Heart right ventricle (tissue), 16 donors: ENCODE measurements at regions not wholly inside any gene's neighbourhood (a gene's known extent, or its start where the extent isn't known, plus 50 kb on each side); places are given as distances from the start of the nearest gene placed in this dataset.

Experiments
- ATAC-seq, 8 donors: fragments of 200-7000 bp; cut with Tn5 transposase; one replicate each; pipeline ENCODE4 v1.9.1; 2020; ENCODE audit warnings: mild to moderate bottlenecking in 8 of 8, moderate library complexity in 8 of 8, moderate number of reproducible peaks in 1 of 8
- DNase-seq, 2 donors: peaks; one replicate each; pipeline ENCODE4 v3.0.0-alpha.2; 2020
- H3K27ac ChIP-seq, 10 donors: fragments of 200-600 bp; sonication (generic) in 2 of 10; one replicate each; pipeline versions ENCODE4 v1.5.0 to v1.8.0; 2020 to 2022; ENCODE audit warnings: mild to moderate bottlenecking in 3 of 10
- H3K27me3 ChIP-seq, 7 donors: fragments of 200-600 bp; one replicate each; pipeline ENCODE4 v1.8.0; 2021 to 2022; ENCODE audit warnings: mild to moderate bottlenecking in 2 of 7
- H3K36me3 ChIP-seq, 9 donors: fragments of 200-600 bp; sonication (generic) in 1 of 9; one replicate each; pipeline versions ENCODE4 v1.5.0 to v1.8.0; 2020 to 2022; ENCODE audit warnings: mild to moderate bottlenecking in 2 of 9
- H3K4me1 ChIP-seq, 9 donors: fragments of 200-600 bp; sonication (generic) in 1 of 9; one replicate each; pipeline versions ENCODE4 v1.5.0 to v1.8.0; 2020 to 2022; ENCODE audit warnings: mild to moderate bottlenecking in 4 of 9
- H3K4me3 ChIP-seq, 10 donors: fragments of 200-600 bp; sonication (generic) in 2 of 10; one replicate each; pipeline versions ENCODE4 v1.5.0 to v1.8.0; 2020 to 2022; ENCODE audit warnings: mild to moderate bottlenecking in 7 of 10, moderate library complexity in 2 of 10
- H3K9me3 ChIP-seq, 11 donors: fragments of 200-600 bp in 10 of 11; sonication (generic) in 2 of 11; one replicate each; pipeline versions ENCODE4 v1.5.0 to v1.8.0; 2013 to 2022; ENCODE audit warnings: mild to moderate bottlenecking in 2 of 11, control low read depth in 1 of 11, moderate library complexity in 1 of 11
- CTCF ChIP-seq, 9 donors: fragments of 200-600 bp; sonication (generic) in 2 of 9; IDR thresholded peaks; one replicate each; pipeline versions ENCODE4 v1.5.0 to v1.8.0; 2021 to 2022; ENCODE audit warnings: antibody characterized with exemption in 9 of 9, mild to moderate bottlenecking in 5 of 9, moderate library complexity in 1 of 9
- WGBS, 2 donors: extraction: QIAGEN DNeasy Blood & Tissue Kit; methylation state at CpG; one replicate each; pipeline ENCODE4 v1.1.7; 2013; ENCODE audit warnings: inconsistent platforms in 1 of 2; 5-methylcytosine and 5-hydroxymethylcytosine counted together
- intact Hi-C, 10 donors: fragments of 100-400 bp; cut with DNase I; formaldehyde crosslinking; loops; one replicate each; pipeline versions ENCODE4 v1.11.1 to v1.14.2; 2022
- donor health status: Arrhythmogenic right ventricular cardiomyopathy.
- donor health status: ischemic (EF 13 %, LVEDD 7.1; RV severe dilation, severe dysfunction).
- donor health status: healthy with polysubstance abuse.
- donor health status: DM: no; HTN: yes; CAD: no.
- donor health status: DM: no; HTN: no; CAD: no.
- donor health status: ischemic (EF 25% LVEDD 6.9; RV normal size, moderate dysfunction).
- donor health status: ischemic (EF 25% LVEDD 5.7; RV mildly dilated, moderate dysfunction).
- donor health status: healthy.
- donor health status: DM: yes; HTN: yes; CAD: no.
- donor health status: Ischemic cardiomyopathy.
- donor health status: ischemic (EF 35%, LVEDD 5.7; RV mildly dilated, moderate dysfunction).
- donor health status: nonischemic (EF 11% LVEDD 7.7; RV severe dilation, severe dysfunction).
- donor health status: DM: yes; HTN: yes; CAD: no.
- donor health status: PGD.
- donor health status: ischemic (EF 29% LVEDD 5.4; RV normal size, mild dysfunction).
- donor health status: nonischemic (EF 23%, LVEDD 6.1; RV moderate dilation, normal function).

GRCh38 chr2:144854596-144854995 lies 334.7 kb upstream of the ZEB2 start:
- peaks cover 0 to under 1% (median 0%) of the 10 kb centered on the region in 9 donors for H3K4me1 ChIP-seq
- no peaks in the 10 kb centered on the region for H3K36me3 ChIP-seq
- no peaks in the 10 kb centered on the region for H3K27me3 ChIP-seq
- H3K27ac ChIP-seq, result no peak overlapping the region
- H3K9me3 ChIP-seq, result peaks cover 0 to 17% (median 5%) of the 10 kb centered on the region in 11 donors
- no peak for DNase-seq
- intact Hi-C loops, result no loop called here
- H3K4me3 ChIP-seq, result no peak overlapping the region
- no peak for TF ChIP-seq CTCF (IDR thresholded peaks at IDR 0.05)
- 91 to 95% methylated on average over 4 of the region's 4 CpGs for WGBS, 2 donors
- no peak for ATAC-seq

- H3K36me3 ChIP-seq, result no peaks in the 10 kb centered on the region
- DNase-seq (no peak), ATAC-seq (no peak)
- TF ChIP-seq CTCF (IDR thresholded peaks at IDR 0.05), result no peak
- peaks cover 0 to 3% (median 0%) of the 10 kb centered on the region in 9 donors for H3K4me1 ChIP-seq
- H3K27me3 ChIP-seq, result no peaks in the 10 kb centered on the region
- H3K9me3 ChIP-seq, result peaks cover 0 to 10% (median 3%) of the 10 kb centered on the region in 11 donors
- intact Hi-C loops, result no loop called here
- WGBS, 2 donors, result 66 to 79% methylated on average over 3 of the region's 3 CpGs
- H3K4me3 ChIP-seq, result no peak overlapping the region
- H3K27ac ChIP-seq, result no peak overlapping the region
Observed at GRCh38 chr2:144849612-144850011, 329.7 kb upstream of the ZEB2 start.

DNA sequence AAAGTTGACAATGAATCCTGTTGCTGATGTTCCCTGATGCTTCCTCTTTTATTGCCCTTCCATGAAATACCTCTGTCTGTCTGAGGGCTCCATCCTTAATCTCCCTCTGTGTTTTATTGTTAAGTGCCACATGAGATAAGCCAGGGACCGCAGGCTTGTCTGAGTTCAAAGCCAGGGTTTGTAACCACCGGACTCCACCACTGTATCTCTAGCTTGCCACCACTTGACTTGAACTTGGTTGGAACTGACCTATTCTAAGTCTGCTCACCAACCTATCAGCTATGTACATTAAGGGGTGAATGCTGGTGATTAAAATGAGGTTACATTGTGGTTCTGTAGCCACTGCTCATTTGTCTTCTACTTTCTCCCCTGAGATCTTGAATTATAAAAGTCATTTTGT lies 328.5 kb upstream of the ZEB2 start:
- no peak for TF ChIP-seq CTCF (IDR thresholded peaks at IDR 0.05)
- no peaks in the 10 kb centered on the region for H3K36me3 ChIP-seq
- no peak overlapping the region for H3K4me3 ChIP-seq
- intact Hi-C loops, result no loop called here
- no peak overlapping the region for H3K27ac ChIP-seq
- WGBS, 2 donors, result 54 to 59% methylated on average over 2 of the region's 2 CpGs
- no peaks in the 10 kb centered on the region for H3K9me3 ChIP-seq
- H3K27me3 ChIP-seq, result no peaks in the 10 kb centered on the region
- H3K4me1 ChIP-seq, result peaks cover 0 to 3% (median 0%) of the 10 kb centered on the region in 9 donors
- no peak for DNase-seq
- ATAC-seq, result no peak

DNA sequence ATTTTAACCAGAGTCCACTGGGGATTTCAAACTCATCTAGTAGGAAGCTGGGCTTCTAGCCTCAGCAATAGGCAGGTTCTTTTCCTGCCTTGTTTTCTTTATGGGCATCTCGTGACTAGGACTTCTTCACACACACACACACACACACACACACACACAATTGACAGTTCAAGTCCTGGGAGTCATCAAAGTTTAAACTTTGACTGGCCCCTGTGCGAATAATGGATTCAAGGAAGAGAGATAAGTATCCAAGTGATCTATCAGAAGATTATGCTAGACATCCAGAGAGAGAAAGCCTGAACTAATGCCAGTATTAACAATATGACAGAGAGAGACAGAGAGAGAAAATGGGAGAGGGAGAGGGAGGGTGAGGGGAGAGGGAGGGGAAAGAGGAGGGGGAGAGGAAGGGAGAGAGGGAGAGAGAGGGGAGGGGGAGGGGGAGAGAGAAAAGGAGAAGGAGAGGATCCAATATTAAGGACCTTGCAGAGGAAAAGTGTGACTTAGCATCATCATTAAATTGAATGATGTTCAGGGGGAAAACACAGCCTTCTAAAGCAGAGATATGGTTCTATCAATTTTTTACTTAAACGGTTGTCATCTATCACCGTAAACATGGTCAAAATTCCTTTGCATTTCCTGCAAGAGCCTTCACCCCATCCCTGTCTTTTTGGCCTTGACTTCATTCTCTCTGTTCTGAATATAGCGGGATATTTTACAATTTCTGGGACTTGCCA lies 327.6 kb upstream of the ZEB2 start:
- DNase-seq (no peak), ATAC-seq (no peak)
- no peak overlapping the region for H3K27ac ChIP-seq
- no peaks in the 10 kb centered on the region for H3K9me3 ChIP-seq
- no peaks in the 10 kb centered on the region for H3K27me3 ChIP-seq
- peaks cover 0 to 3% (median 0%) of the 10 kb centered on the region in 9 donors for H3K4me1 ChIP-seq
- intact Hi-C loops, result no loop called here
- WGBS, 2 donors, result 77 to 80% methylated on average over 5 of the region's 5 CpGs
- H3K36me3 ChIP-seq, result no peaks in the 10 kb centered on the region
- H3K4me3 ChIP-seq, result no peak overlapping the region
- no peak for TF ChIP-seq CTCF (IDR thresholded peaks at IDR 0.05)
